GM12872 (cell line): ENCODE measurements at regions not wholly inside any gene's neighbourhood (a gene's known extent, or its start where the extent isn't known, plus 50 kb on each side); places are given as distances from the start of the nearest gene placed in this dataset.

ENCODE experiments used
- TF ChIP-seq, protein P1 (sequence below): IDR thresholded peaks from 3 replicates; pipeline ENCODE4 v1.5.1; 2011; ENCODE audit warnings: low read depth, mild to moderate bottlenecking, low read length, moderate library complexity; ENCODE audit not compliant: insufficient read depth

- TF ChIP-seq, protein P1, sequence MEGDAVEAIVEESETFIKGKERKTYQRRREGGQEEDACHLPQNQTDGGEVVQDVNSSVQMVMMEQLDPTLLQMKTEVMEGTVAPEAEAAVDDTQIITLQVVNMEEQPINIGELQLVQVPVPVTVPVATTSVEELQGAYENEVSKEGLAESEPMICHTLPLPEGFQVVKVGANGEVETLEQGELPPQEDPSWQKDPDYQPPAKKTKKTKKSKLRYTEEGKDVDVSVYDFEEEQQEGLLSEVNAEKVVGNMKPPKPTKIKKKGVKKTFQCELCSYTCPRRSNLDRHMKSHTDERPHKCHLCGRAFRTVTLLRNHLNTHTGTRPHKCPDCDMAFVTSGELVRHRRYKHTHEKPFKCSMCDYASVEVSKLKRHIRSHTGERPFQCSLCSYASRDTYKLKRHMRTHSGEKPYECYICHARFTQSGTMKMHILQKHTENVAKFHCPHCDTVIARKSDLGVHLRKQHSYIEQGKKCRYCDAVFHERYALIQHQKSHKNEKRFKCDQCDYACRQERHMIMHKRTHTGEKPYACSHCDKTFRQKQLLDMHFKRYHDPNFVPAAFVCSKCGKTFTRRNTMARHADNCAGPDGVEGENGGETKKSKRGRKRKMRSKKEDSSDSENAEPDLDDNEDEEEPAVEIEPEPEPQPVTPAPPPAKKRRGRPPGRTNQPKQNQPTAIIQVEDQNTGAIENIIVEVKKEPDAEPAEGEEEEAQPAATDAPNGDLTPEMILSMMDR: no peak
These were observed 271.3 kb upstream of the B3GALT2 start for GRCh38 chr1:193457676-193458075.

GRCh38 chr1:193456811-193457280 is 270.4 kb upstream of the B3GALT2 start:
- TF ChIP-seq, protein P1: no peak

DNA sequence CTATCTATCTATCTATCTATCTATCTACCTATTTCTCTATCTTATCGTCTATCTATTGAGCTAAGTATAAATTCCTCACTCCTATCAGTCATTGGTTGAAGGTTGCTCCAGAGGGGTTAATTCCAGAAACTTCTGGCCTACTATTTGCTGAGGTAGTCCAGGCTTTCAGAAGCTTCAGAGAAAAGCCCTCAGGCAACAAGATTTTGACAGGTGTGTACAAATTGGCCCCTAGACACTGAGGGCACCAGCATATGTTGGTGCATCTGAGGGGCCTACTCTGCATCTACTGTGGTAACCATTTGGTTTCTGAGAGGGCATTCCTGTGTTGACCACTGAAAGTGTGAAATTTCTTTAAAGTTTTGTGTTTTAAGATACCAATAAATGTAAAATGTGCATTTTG is 265.2 kb upstream of the B3GALT2 start:
- TF ChIP-seq, protein P1: no peak

GRCh38 chr1:193451001-193451400 is 264.6 kb upstream of the B3GALT2 start:
- TF ChIP-seq, protein P1: no peak

- TF ChIP-seq, protein P1: no peak
These were observed 262.5 kb upstream of the B3GALT2 start for GRCh38 chr1:193448682-193449461.

GRCh38 chr1:193443886-193444285 is 257.5 kb upstream of the B3GALT2 start:
- TF ChIP-seq, protein P1: no peak

DNA sequence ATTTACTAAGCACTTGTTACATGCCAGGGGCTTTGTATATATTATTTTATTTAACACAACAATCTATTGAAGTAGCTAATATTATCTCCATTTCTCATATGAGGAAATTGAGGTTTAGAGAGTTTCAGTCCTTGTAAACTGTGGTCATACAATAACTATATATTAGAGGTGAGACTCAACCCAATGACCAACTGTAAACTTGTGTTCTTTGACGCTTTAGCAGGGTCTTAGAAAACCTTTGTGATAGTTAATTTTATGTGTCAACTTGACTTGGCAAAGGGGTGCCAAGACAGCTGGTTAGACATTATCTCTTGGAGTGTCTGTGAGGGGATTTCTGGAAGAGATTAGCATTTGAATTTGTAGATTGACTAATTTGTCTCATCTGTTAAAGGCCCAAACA is 252.4 kb upstream of the B3GALT2 start:
- TF ChIP-seq, protein P1: no peak
